ENCODE measurements at regions not wholly inside any gene's neighbourhood (a gene's known extent, or its start where the extent isn't known, plus 50 kb on each side); places are given as distances from the start of the nearest gene placed in this dataset.

- peak in 1 of 2 experiments; percentile 20 for DNase-seq
- H3K4me1 ChIP-seq (replicated peaks; ENCODE audit: insufficient read depth), result 0 out of 2 replicates have a peak, but pooled peaks cover 7% of the 10 kb centered on the region
- no peaks in the 10 kb centered on the region for H3K9me2 ChIP-seq (ENCODE audit: insufficient read depth)
- H3F3A ChIP-seq (ENCODE audit: insufficient read depth, low read depth), result no peaks in the 10 kb centered on the region
- no peak for TF ChIP-seq CTCF (conservative IDR thresholded peaks at IDR 0.05)
- TF ChIP-seq EZH2 (IDR thresholded peaks at IDR 0.05; ENCODE audit: low read depth), result no peak
- intact Hi-C loops (cut with micrococcal nuclease; ENCODE audit: unreplicated experiment), result loop anchor here (2.0 kb wide), 1 partner anchor 65 kb away; no protein-coding TSS in a partner anchor
- BruUV-seq (replicated peaks), result no TSS peak
- no peak overlapping the region for H2AFZ ChIP-seq
- peaks cover 20% of the 10 kb centered on the region; the same call in 1 of the 2 replicates for H3K27me3 ChIP-seq (ENCODE audit: insufficient read depth, low read depth)
- H4K20me1 ChIP-seq (ENCODE audit: insufficient read depth), result no peaks in the 10 kb centered on the region
- no peak overlapping the region for H3K27ac ChIP-seq
- ChIA-PET CTCF (no interaction called here), POLR2A (ENCODE audit: unreplicated experiment) (interaction anchor here (0.6 kb wide), 1 partner anchor 63 kb away, joined by 3 read pairs; no protein-coding TSS in a partner anchor)
- no peak overlapping the region for H3K4me2 ChIP-seq
- no peaks in the 10 kb centered on the region for H3K36me3 ChIP-seq (ENCODE audit: low read depth)
- no peaks in the 10 kb centered on the region for H3K9me3 ChIP-seq (ENCODE audit: insufficient read depth, low read depth)
- no peak overlapping the region for H3K4me3 ChIP-seq
- no peaks in the 10 kb centered on the region for H3K79me2 ChIP-seq (ENCODE audit: low read depth)
Measured at GRCh38 chr1:53391982-53392381, 64.1 kb upstream of the LRP8 start.

- POLR2A ChIA-PET (ENCODE audit: unreplicated experiment), result no interaction called here
- Histone ChIP-seq H4K20me1 (ENCODE audit: insufficient read depth) (no peaks in the 10 kb centered on the region), H3F3A (ENCODE audit: insufficient read depth, low read depth) (no peaks in the 10 kb centered on the region), H3K36me3 (ENCODE audit: low read depth) (no peaks in the 10 kb centered on the region), H3K9me2 (ENCODE audit: insufficient read depth) (no peaks in the 10 kb centered on the region), H3K9me3 (ENCODE audit: insufficient read depth, low read depth) (no peaks in the 10 kb centered on the region), H3K4me3 (no peak overlapping the region), H3K27ac (no peak overlapping the region), H2AFZ (no peak overlapping the region), H3K27me3 (ENCODE audit: insufficient read depth, low read depth) (peaks cover 25% of the 10 kb centered on the region; the same call in 1 of the 2 replicates), H3K4me2 (no peak overlapping the region), H3K4me1 (replicated peaks; ENCODE audit: insufficient read depth) (0 out of 2 replicates have a peak, but pooled peaks cover 7% of the 10 kb centered on the region), H3K79me2 (ENCODE audit: low read depth) (no peaks in the 10 kb centered on the region)
- TF ChIP-seq CTCF (conservative IDR thresholded peaks at IDR 0.05) (no peak), EZH2 (IDR thresholded peaks at IDR 0.05; ENCODE audit: low read depth) (no peak)
- no TSS peak for BruUV-seq (replicated peaks)
- peak in 1 of 2 experiments; percentile 28 for DNase-seq
- intact Hi-C loops (cut with micrococcal nuclease; ENCODE audit: unreplicated experiment), result loop anchor here (2.0 kb wide), 1 partner anchor 66 kb away; no protein-coding TSS in a partner anchor
- CTCF ChIA-PET, result interaction anchor here (1.3 kb wide), 1 partner anchor 114 kb away, joined by 18 read pairs; no protein-coding TSS in a partner anchor
Measured at GRCh38 chr1:53392460-53392859, 64.6 kb upstream of the LRP8 start.

GRCh38 chr1:53393325-53393792, 65.5 kb upstream of the LRP8 start:
- Histone ChIP-seq H3K4me2 (no peak overlapping the region), H3K9me2 (ENCODE audit: insufficient read depth) (no peaks in the 10 kb centered on the region), H3K27me3 (ENCODE audit: insufficient read depth, low read depth) (peaks cover 31% of the 10 kb centered on the region; the same call in 1 of the 2 replicates), H3K9me3 (ENCODE audit: insufficient read depth, low read depth) (no peaks in the 10 kb centered on the region), H3K4me1 (replicated peaks; ENCODE audit: insufficient read depth) (0 out of 2 replicates have a peak, but pooled peaks cover 7% of the 10 kb centered on the region), H3K79me2 (ENCODE audit: low read depth) (no peaks in the 10 kb centered on the region), H3K27ac (no peak overlapping the region), H4K20me1 (ENCODE audit: insufficient read depth) (no peaks in the 10 kb centered on the region), H3F3A (ENCODE audit: insufficient read depth, low read depth) (no peaks in the 10 kb centered on the region), H3K36me3 (ENCODE audit: low read depth) (no peaks in the 10 kb centered on the region), H3K4me3 (no peak overlapping the region), H2AFZ (no peak overlapping the region)
- peak in 1 of 2 experiments; percentile 81 for DNase-seq
- TF ChIP-seq EZH2 (IDR thresholded peaks at IDR 0.05; ENCODE audit: low read depth) (no peak), CTCF (conservative IDR thresholded peaks at IDR 0.05) (peak; percentile 94)
- intact Hi-C loops (cut with micrococcal nuclease; ENCODE audit: unreplicated experiment), result loop anchor here (1.0 to 2.0 kb wide), 2 partner anchors 67 to 115 kb away; no protein-coding TSS in a partner anchor
- CTCF ChIA-PET, result interaction anchor here (0.6 to 1.3 kb wide), 2 partner anchors 98 to 115 kb away, joined by 3 to 18 read pairs; no protein-coding TSS in a partner anchor
- POLR2A ChIA-PET (ENCODE audit: unreplicated experiment), result interaction anchor here (0.6 kb wide), 1 partner anchor 552 kb away, joined by 3 read pairs; the partner anchor contains the start of gene IFT25
- BruUV-seq (replicated peaks), result no TSS peak
